HG03520 (cell line): ENCODE measurements at regions not wholly inside any gene's neighbourhood (a gene's known extent, or its start where the extent isn't known, plus 50 kb on each side); places are given as distances from the start of the nearest gene placed in this dataset.

Source experiments
- ATAC-seq: cut with Tn5 transposase; IDR thresholded peaks from one replicate; pipeline ENCODE4 v1.9.1; 2021; ENCODE audit warnings: mild to moderate bottlenecking, moderate library complexity; ENCODE audit not compliant: unreplicated experiment

- no peak for ATAC-seq
Measured at GRCh38 chr9:690517-691111, 150.9 kb upstream of the DMRT1 start.

- no peak for ATAC-seq
Measured at GRCh38 chr9:691825-692400, 149.6 kb upstream of the DMRT1 start.

GRCh38 chr9:692636-693129, 148.8 kb upstream of the DMRT1 start:
- ATAC-seq, result no peak

- ATAC-seq, result no peak
Measured at GRCh38 chr9:693201-694091, 148.1 kb upstream of the DMRT1 start.

GRCh38 chr9:694092-694402, 147.4 kb upstream of the DMRT1 start:
- ATAC-seq, result no peak

- ATAC-seq, result no peak
Measured at GRCh38 chr9:694403-695154, 146.9 kb upstream of the DMRT1 start.

- no peak for ATAC-seq
Measured at GRCh38 chr9:695252-695651, 146.2 kb upstream of the DMRT1 start.

- ATAC-seq, result no peak
Measured at GRCh38 chr9:696332-697323, 144.9 kb upstream of the DMRT1 start.

GRCh38 chr9:698276-698675, 143.2 kb upstream of the DMRT1 start:
- ATAC-seq, result no peak

- no peak for ATAC-seq
Measured at GRCh38 chr9:698954-699353, 142.5 kb upstream of the DMRT1 start.

- no peak for ATAC-seq
Measured at GRCh38 chr9:699396-699795, 142.1 kb upstream of the DMRT1 start.

- no peak for ATAC-seq
Measured at GRCh38 chr9:700365-701282, 140.9 kb upstream of the DMRT1 start.

GRCh38 chr9:703392-703791, 138.1 kb upstream of the DMRT1 start:
- no peak for ATAC-seq

- no peak for ATAC-seq
Measured at GRCh38 chr9:706073-706472, 135.4 kb upstream of the DMRT1 start.

GRCh38 chr9:706606-707459, 134.7 kb upstream of the DMRT1 start:
- no peak for ATAC-seq

- ATAC-seq, result no peak
Measured at GRCh38 chr9:708182-708550, 133.3 kb upstream of the DMRT1 start.

- no peak for ATAC-seq
Measured at GRCh38 chr9:708551-709432, 132.7 kb upstream of the DMRT1 start.
